ENCODE measurements at regions not wholly inside any gene's neighbourhood (a gene's known extent, or its start where the extent isn't known, plus 50 kb on each side); places are given as distances from the start of the nearest gene placed in this dataset.
A peak's percentile ranks its signal among the peaks of the same experiment; 100 is the strongest.

DNA sequence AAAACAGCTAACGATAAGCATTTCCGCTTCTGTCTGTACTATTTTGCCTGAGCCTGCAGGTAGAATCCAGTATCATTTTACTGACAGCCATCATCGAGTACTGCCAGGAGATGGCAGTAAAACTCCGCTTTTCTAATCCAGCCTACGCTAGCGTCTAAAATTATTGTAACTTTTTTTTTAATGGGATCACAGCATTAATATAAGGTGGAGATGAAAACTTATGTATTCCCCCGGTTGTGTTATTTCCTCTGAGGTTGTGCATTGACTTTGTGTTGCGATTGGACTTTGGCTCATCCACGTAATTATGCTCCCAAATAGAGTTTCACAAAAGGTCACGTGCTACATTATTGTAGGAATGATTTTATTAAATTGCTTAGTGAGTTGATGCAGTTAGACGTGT, 248.1 kb downstream of the C4orf33 start:
- DNase-seq (no peak), ATAC-seq (replicated peaks) (no peak)
- Mint-ChIP-seq H3K4me3 (no peak overlapping the region), H3K4me1 (ENCODE audit: low read depth in 2 of 2) (peaks cover 0 to 1% of the 10 kb centered on the region in 2 donors), H3K27me3 (peaks cover 9 to 10% of the 10 kb centered on the region in 2 donors), H3K36me3 (ENCODE audit: insufficient read depth) (no peaks in the 10 kb centered on the region), H3K27ac (no peak overlapping the region), H3K9me3 (no peaks in the 10 kb centered on the region)

DNA sequence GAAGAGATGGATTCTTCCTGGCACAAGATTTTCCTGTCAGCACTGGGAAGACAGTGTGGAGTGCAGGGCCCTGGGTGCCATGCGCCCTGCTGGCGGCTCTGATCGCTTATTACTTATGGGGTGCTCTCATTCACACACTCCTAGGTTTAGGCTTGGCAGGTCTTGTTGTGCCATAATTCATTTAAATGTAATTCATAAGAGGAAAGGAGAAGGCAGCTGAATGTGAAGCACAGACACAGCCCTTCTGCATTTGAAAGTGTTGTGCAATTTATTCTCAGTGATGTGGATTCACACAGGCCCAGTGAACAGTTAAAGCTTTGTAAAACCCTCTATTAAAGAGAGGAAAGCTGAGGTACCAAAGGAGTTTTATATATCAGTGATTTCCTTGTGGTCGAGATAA, 249.7 kb downstream of the C4orf33 start:
- Mint-ChIP-seq H3K27me3 (peaks cover 9 to 15% of the 10 kb centered on the region in 2 donors), H3K9me3 (no peaks in the 10 kb centered on the region), H3K4me1 (ENCODE audit: low read depth in 2 of 2) (peaks cover 0 to 1% of the 10 kb centered on the region in 2 donors), H3K36me3 (ENCODE audit: insufficient read depth) (no peaks in the 10 kb centered on the region), H3K4me3 (no peak overlapping the region), H3K27ac (no peak overlapping the region)
- DNase-seq (no peak), ATAC-seq (replicated peaks) (no peak)

DNA sequence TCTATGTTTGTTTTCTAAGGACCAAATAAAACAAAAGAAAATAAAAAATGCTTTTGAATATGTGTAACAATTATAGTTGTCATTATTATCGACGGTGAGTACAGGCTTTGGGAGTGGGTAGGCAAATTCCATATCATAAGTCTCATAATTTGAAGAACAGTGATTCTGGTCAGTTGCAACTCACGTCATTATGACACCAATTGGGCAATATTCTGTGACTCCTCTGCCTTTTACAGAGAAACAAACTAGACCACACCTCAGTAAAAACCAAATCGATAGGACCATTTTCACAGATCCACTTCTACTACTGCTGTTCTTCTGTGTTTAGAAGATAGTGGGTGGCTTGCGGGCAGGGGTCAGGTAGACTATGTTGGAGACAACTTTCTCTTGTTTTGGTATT, 250.1 kb downstream of the C4orf33 start:
- no peaks in the 10 kb centered on the region for H3K9me3 Mint-ChIP-seq
- ATAC-seq (replicated peaks) (no peak), DNase-seq (no peak)
- H3K36me3 Mint-ChIP-seq (ENCODE audit: insufficient read depth), result no peaks in the 10 kb centered on the region
- no peak overlapping the region for H3K27ac Mint-ChIP-seq
- H3K27me3 Mint-ChIP-seq, result peaks cover 9 to 15% of the 10 kb centered on the region in 2 donors
- peaks cover 0 to 1% of the 10 kb centered on the region in 2 donors for H3K4me1 Mint-ChIP-seq (ENCODE audit: low read depth in 2 of 2)
- H3K4me3 Mint-ChIP-seq, result no peak overlapping the region

DNA sequence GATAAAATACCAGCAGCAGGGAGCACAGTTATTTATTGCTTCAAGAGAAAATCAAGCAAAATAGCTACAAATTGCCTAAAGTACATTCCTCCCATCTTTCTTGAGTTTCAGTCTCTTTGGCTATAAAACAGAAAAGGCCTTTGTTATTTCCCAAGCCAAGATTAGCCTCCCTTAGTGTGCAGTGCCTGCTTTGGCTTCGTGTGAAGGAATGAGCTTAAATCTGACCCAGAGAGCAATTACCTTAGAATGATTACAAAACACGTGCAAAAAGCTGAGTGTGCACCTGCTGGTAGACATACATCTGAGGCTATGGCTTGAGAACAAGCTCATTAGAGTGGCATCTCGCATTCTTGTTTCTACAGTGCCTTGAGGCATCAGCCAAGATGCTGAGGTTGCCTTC, 250.8 kb downstream of the C4orf33 start:
- no peaks in the 10 kb centered on the region for H3K9me3 Mint-ChIP-seq

DNA sequence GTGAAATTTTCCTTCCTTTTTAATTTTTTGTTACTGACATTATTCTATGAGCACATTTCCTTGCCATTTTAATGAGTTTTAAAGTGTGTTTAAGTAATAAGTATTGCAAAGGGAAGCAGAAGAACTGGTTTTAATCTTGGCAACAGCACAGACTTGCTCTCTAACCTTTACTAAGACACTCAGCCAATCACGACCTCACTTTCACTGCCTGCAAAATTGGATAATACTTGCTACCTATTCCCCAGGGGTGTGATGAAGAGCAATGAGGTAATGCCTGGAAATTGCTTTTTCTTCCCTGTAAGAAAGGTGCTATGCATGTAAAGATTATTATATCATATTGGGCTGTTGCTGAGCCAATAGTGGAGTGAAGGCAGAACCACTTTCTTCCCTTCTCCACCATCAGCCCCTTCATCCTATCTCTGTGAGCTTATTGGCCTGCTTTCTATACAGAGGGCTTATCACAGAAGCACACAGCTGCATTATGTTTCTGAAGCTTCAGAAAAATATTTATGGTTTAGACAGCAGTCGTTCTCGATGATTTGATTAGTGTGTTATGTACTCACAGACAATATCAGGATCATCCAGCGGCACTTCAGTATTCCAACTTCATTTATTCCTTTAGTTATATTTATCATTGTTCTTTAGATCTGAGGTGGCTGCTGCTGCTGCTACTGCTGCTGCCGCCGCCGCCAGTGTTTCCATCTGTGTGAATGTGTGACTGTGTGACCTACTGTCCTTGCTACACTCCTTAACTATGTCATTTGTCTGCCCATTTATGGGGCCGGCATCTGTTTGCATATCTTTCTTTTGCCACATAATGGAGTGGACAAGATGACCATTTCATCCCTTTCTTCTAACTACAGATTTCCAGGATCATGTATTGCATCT, 255.1 kb downstream of the C4orf33 start:
- Mint-ChIP-seq H3K36me3 (ENCODE audit: insufficient read depth) (no peaks in the 10 kb centered on the region), H3K4me1 (ENCODE audit: low read depth in 2 of 2) (peaks cover 0 to 3% of the 10 kb centered on the region in 2 donors), H3K27ac (no peak overlapping the region), H3K27me3 (peaks cover 11 to 28% of the 10 kb centered on the region in 2 donors), H3K9me3 (no peaks in the 10 kb centered on the region), H3K4me3 (no peak overlapping the region)
- DNase-seq (no peak), ATAC-seq (replicated peaks) (no peak)

More for the DNA sequence above, 250.8 kb downstream of the C4orf33 start:
- H3K4me1 Mint-ChIP-seq (ENCODE audit: low read depth in 2 of 2), result peaks cover 0 to 1% of the 10 kb centered on the region in 2 donors
- no peak overlapping the region for H3K4me3 Mint-ChIP-seq
- peaks cover 9 to 15% of the 10 kb centered on the region in 2 donors for H3K27me3 Mint-ChIP-seq
- DNase-seq (no peak), ATAC-seq (replicated peaks) (no peak)
- H3K27ac Mint-ChIP-seq, result no peak overlapping the region
- H3K36me3 Mint-ChIP-seq (ENCODE audit: insufficient read depth), result no peaks in the 10 kb centered on the region

DNA sequence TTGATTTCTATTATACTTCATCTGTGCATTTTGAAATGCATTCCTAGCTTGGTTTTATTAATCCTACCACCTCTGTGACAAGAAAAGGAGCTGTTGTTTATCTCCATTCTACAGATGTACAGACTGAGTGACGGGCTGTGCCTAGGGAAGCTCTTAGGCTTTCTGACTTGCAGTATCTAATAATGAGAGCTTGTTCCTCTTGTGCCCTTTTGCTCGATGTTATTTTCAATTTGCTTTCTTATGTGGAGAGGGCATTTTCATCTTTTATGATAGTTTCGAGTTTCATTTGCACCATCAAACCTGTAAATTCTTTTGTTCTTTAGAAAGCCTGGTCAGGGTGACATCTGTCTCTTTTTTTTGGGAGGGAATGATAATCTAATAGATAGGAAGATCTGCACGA, 256.5 kb downstream of the C4orf33 start:
- ATAC-seq (replicated peaks), result no peak
- no peaks in the 10 kb centered on the region for H3K9me3 Mint-ChIP-seq
- H3K27me3 Mint-ChIP-seq, result peaks cover 11 to 28% of the 10 kb centered on the region in 2 donors
- H3K36me3 Mint-ChIP-seq (ENCODE audit: insufficient read depth), result no peaks in the 10 kb centered on the region
- no peak for DNase-seq
- no peak overlapping the region for H3K4me3 Mint-ChIP-seq
- peaks cover 0 to 3% of the 10 kb centered on the region in 2 donors for H3K4me1 Mint-ChIP-seq (ENCODE audit: low read depth in 2 of 2)
- H3K27ac Mint-ChIP-seq, result no peak overlapping the region

DNA sequence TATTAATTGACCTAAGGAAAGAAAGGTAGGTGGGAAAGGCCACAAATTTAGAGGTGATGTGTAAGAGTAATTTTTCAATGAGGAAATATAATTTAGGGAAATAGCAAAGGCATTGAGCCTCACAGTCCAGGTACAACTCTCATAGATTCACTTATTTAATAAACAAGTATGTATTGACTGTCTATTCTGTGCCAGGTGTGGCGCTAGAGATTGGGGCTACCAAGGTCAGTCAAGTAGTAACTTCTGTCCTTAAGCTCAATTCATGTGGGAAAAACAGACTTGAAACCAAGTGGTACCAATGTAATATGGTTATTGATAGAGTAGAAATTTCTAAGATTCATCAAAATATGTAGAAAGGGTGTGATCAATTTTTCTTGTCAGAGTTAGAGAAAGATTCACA, 257.5 kb downstream of the C4orf33 start:
- H3K27ac Mint-ChIP-seq, result no peak overlapping the region
- H3K9me3 Mint-ChIP-seq, result no peaks in the 10 kb centered on the region
- H3K4me1 Mint-ChIP-seq (ENCODE audit: low read depth in 2 of 2), result peaks cover 0 to 3% of the 10 kb centered on the region in 2 donors
- no peak for ATAC-seq (replicated peaks)
- no peak for DNase-seq
- no peak overlapping the region for H3K4me3 Mint-ChIP-seq
- no peaks in the 10 kb centered on the region for H3K36me3 Mint-ChIP-seq (ENCODE audit: insufficient read depth)
- peaks cover 11 to 28% of the 10 kb centered on the region in 2 donors for H3K27me3 Mint-ChIP-seq

DNA sequence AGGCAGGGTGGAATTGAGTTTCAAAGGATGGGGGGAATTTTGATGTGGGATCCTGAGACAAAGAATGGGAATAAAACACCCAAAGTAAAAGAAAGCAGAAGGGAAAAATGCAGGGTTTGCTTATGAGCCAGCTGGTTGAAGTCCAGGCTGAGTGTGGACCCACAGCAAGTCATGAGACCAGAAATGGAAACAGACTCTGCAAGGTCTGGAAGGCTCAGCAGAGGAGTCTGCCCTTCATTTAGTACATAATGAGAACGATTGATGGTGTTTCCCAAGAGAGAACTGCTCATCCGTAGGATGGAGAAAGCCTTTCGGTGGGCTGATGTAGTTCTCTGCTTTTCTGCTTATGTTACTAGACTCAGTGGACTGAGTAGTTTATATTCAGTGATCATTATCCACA, 259.1 kb downstream of the C4orf33 start:
- Mint-ChIP-seq H3K9me3 (no peaks in the 10 kb centered on the region), H3K4me3 (no peak overlapping the region), H3K27me3 (peaks cover 16 to 28% of the 10 kb centered on the region in 2 donors), H3K4me1 (ENCODE audit: low read depth in 2 of 2) (peaks cover 0 to 3% of the 10 kb centered on the region in 2 donors), H3K36me3 (ENCODE audit: insufficient read depth) (no peaks in the 10 kb centered on the region), H3K27ac (no peak overlapping the region)
- no peak for DNase-seq
- no peak for ATAC-seq (replicated peaks)

DNA sequence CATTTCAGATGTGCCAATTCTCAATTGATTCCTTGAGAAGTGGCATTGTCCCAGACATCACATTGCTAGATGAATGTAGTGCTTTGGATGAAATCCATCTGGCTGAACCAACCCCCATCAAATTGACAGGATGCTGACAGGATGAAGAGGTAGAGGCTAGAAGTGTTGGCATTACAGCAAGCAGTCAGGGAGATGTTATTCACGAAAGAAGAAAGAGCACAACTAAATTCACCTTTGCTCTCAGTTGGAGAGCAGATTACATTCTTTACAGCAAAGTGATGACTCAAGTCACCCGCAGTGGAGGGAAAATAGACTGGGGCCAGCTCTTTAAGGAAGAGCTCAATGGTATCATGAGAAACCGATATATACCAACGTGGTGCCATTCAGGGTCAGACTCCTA, 259.6 kb downstream of the C4orf33 start:
- DNase-seq (no peak), ATAC-seq (replicated peaks) (no peak)
- H3K9me3 Mint-ChIP-seq, result no peaks in the 10 kb centered on the region
- no peaks in the 10 kb centered on the region for H3K36me3 Mint-ChIP-seq (ENCODE audit: insufficient read depth)
- H3K27me3 Mint-ChIP-seq, result peaks cover 14 to 28% of the 10 kb centered on the region in 2 donors
- no peak overlapping the region for H3K4me3 Mint-ChIP-seq
- H3K4me1 Mint-ChIP-seq (ENCODE audit: low read depth in 2 of 2), result peaks cover 0 to 3% of the 10 kb centered on the region in 2 donors
- H3K27ac Mint-ChIP-seq, result no peak overlapping the region

DNA sequence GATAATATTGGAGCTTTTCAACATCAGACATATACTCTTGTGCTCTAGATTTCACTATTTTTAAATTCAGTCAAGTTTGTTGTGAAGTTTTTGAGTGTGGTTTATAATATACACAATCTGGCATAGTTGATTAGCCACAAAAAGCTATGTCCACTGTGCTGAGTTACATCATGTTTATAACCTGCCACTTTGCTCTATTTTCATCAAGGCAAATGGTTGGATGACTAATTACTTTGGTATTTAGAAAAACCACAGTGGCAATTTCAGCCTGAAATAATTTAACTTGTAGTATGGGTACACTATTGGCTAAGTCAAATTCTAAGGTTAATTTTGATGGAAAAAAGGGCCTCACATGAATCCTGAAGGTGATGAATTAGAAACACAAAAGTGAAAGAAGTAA, 262.6 kb downstream of the C4orf33 start:
- Mint-ChIP-seq H3K4me3 (no peak overlapping the region), H3K4me1 (ENCODE audit: low read depth in 2 of 2) (peaks cover 0 to 4% of the 10 kb centered on the region in 2 donors), H3K27ac (no peak overlapping the region), H3K27me3 (peaks cover 14 to 32% of the 10 kb centered on the region in 2 donors), H3K9me3 (no peaks in the 10 kb centered on the region), H3K36me3 (ENCODE audit: insufficient read depth) (peaks cover 2% of the 10 kb centered on the region)
- no peak for DNase-seq
- no peak for ATAC-seq (replicated peaks)

DNA sequence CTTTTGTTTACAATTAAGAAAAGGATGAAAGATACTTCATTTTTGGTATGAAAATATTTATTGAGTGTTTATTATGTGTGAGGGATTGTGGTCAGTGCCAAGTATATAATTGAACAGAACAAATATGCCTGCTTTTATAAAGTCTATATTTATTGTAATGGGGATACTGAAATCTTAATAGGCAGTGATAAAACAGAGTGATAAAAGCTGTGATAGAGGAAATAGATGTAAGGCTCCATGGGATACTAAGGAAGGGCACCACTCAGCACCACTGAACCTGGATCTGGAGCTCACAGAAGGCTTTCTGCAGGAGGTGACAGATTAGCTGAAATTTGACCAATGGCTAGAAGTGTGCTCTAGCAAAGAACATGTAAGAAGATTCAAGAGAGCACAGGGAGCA, 263.5 kb downstream of the C4orf33 start:
- H3K9me3 Mint-ChIP-seq, result no peaks in the 10 kb centered on the region
- H3K27me3 Mint-ChIP-seq, result peaks cover 14 to 23% of the 10 kb centered on the region in 2 donors
- no peak for DNase-seq
- peaks cover 0 to 2% of the 10 kb centered on the region in 2 donors for H3K4me1 Mint-ChIP-seq (ENCODE audit: low read depth in 2 of 2)
- peaks cover 2% of the 10 kb centered on the region for H3K36me3 Mint-ChIP-seq (ENCODE audit: insufficient read depth)
- ATAC-seq (replicated peaks), result no peak
- H3K27ac Mint-ChIP-seq, result no peak overlapping the region
- no peak overlapping the region for H3K4me3 Mint-ChIP-seq

DNA sequence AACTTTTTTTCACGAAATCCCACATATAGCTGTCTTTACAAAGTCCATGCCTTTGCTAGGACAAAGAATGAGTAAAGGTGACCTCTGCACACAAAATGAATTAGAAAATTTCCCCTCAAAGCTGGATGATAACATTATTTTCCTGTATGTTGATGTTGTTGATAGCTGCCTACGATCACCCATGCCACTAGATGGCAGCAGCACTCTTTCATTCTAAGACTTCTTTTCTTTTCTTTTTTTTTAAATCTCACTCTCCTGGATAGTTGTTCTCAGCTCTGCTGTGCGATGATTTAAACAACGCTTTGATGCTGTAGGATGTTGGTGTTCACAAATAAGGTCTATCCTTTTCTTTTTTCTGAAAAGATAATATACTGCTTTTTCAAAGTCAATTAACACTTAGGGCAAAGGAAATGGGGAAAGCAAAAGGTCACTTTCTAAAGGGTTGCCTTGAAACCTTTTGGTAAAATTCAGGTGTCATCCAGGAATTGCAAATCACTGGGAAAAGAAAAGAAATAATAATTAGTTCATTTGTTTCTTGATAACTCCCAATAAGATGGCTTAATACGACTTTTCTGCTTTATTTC, 266.8 kb downstream of the C4orf33 start:
- H3K27ac Mint-ChIP-seq, result no peak overlapping the region
- peaks cover 2% of the 10 kb centered on the region for H3K36me3 Mint-ChIP-seq (ENCODE audit: insufficient read depth)
- peak; percentile 42 for ATAC-seq (replicated peaks)
- H3K4me1 Mint-ChIP-seq (ENCODE audit: low read depth in 2 of 2), result peaks cover 0 to 2% of the 10 kb centered on the region in 2 donors
- H3K4me3 Mint-ChIP-seq, result no peak overlapping the region
- DNase-seq, result peak; percentile 20 to 31 (median 25)
- peaks cover 8 to 13% of the 10 kb centered on the region in 2 donors for H3K27me3 Mint-ChIP-seq
- no peaks in the 10 kb centered on the region for H3K9me3 Mint-ChIP-seq

DNA sequence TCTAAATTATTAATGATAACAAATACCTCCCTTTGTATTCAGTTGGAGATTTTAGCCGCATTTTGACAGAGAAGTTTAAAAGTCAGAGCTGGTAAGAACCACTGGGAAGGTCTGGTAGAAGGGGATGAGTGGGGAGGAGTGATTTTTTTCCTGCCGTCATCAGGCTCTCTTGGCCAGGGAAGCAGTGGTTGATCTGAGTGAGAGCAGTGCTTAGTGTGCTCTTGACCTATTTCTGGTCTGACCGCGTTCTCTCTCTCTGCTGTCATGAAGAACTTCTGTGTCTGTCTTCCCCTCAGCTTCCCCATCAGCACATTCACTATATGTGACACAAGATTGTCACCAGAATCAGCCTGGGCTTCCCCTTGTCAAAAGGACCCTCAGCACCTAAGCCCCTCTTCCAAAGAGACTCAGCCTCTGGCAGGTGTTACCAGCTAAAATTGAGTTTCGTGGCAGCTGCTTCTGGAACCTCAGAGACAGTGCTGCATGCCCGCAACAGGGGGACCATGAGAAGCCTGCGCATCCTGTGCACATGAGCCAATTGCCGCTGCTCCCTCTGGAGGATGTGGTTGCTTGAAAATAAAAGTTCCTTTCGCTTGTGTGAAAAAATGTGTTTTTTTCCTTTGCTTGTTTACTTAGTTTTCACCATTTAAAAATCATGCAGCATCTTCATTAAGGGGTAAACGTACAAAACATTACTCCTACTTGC, 268.9 kb downstream of the C4orf33 start:
- peaks cover 1 to 22% of the 10 kb centered on the region in 2 donors for H3K27me3 Mint-ChIP-seq
- peaks cover 2% of the 10 kb centered on the region for H3K36me3 Mint-ChIP-seq (ENCODE audit: insufficient read depth)
- H3K4me1 Mint-ChIP-seq (ENCODE audit: low read depth in 2 of 2), result peaks cover 0 to 2% of the 10 kb centered on the region in 2 donors
- peak overlapping the region in 1 of 2 donors; percentile 43 for H3K4me3 Mint-ChIP-seq
- ATAC-seq (replicated peaks) (peak; percentile 60), DNase-seq (no peak)
- no peak overlapping the region for H3K27ac Mint-ChIP-seq
- H3K9me3 Mint-ChIP-seq, result no peaks in the 10 kb centered on the region

Measured in effector memory CD8-positive, alpha-beta T cell (primary cell).